ENCODE measurements at regions not wholly inside any gene's neighbourhood (a gene's known extent, or its start where the extent isn't known, plus 50 kb on each side); places are given as distances from the start of the nearest gene placed in this dataset.

DNA sequence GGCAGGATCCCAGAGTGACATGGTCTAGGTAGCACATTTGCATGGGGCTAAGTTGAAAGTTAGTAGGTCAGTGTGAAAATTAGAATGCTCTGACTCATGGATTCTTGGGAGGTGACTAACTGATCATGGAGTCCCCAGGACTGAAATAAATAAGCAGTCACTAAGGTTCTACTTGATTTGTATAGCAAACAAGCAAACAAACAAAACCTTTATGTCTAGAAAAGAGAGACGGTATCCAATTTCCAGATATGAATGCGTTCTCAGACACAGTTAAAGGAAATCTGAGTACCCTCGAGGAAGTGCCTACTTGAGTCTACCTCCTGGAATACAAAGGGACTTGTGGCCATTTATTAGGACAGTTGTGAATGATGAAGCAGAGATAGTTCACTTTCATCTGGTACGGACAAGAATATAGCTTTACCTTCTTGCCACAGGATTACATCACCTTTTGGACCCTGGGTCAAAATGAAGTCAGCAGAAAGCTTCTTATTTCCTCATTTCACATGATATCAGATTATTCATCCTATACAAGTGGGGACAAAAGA, 54.3 kb upstream of the AGPS start:
- TF ChIP-seq, protein P1, sequence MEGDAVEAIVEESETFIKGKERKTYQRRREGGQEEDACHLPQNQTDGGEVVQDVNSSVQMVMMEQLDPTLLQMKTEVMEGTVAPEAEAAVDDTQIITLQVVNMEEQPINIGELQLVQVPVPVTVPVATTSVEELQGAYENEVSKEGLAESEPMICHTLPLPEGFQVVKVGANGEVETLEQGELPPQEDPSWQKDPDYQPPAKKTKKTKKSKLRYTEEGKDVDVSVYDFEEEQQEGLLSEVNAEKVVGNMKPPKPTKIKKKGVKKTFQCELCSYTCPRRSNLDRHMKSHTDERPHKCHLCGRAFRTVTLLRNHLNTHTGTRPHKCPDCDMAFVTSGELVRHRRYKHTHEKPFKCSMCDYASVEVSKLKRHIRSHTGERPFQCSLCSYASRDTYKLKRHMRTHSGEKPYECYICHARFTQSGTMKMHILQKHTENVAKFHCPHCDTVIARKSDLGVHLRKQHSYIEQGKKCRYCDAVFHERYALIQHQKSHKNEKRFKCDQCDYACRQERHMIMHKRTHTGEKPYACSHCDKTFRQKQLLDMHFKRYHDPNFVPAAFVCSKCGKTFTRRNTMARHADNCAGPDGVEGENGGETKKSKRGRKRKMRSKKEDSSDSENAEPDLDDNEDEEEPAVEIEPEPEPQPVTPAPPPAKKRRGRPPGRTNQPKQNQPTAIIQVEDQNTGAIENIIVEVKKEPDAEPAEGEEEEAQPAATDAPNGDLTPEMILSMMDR (IDR thresholded peaks at IDR 0.05; ENCODE audit: control extremely low read depth in 1 of 3, insufficient read depth in 1 of 3, low read depth in 1 of 3, low read length in 3 of 3) = no peak
- TF ChIP-seq, protein P2, sequence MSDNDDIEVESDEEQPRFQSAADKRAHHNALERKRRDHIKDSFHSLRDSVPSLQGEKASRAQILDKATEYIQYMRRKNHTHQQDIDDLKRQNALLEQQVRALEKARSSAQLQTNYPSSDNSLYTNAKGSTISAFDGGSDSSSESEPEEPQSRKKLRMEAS (IDR thresholded peaks at IDR 0.05) = no peak
- no peak for TF ChIP-seq TAF1 (IDR thresholded peaks at IDR 0.05; ENCODE audit: low read depth, low read length)
- TF ChIP-seq TEAD4 (IDR thresholded peaks at IDR 0.05; ENCODE audit: low read depth, low read length) = no peak
- TF ChIP-seq POLR2A (IDR thresholded peaks at IDR 0.05; ENCODE audit: control extremely low read depth in 1 of 2, low read depth in 2 of 2, low read length in 2 of 2) = no peak
- TF ChIP-seq SRF (IDR thresholded peaks at IDR 0.05; ENCODE audit: low read depth, low read length) = no peak
- no peak for TF ChIP-seq JUN (IDR thresholded peaks at IDR 0.05; ENCODE audit: low read depth, low read length)
- no peak for TF ChIP-seq SIN3A (conservative IDR thresholded peaks at IDR 0.05 in 1 of 2, IDR thresholded peaks at IDR 0.05 in 1 of 2; ENCODE audit: low read depth in 1 of 2, low read length in 2 of 2)
- TF ChIP-seq MAFK (IDR thresholded peaks at IDR 0.05; ENCODE audit: low read depth, low read length) = no peak
- TF ChIP-seq GABPA (IDR thresholded peaks at IDR 0.05; ENCODE audit: borderline replicate concordance, insufficient read depth, low read length) = no peak
- TF ChIP-seq TAF7 (optimal IDR thresholded peaks at IDR 0.05; ENCODE audit: borderline replicate concordance, low read depth, low read length) = no peak
- TF ChIP-seq KDM5A (IDR thresholded peaks at IDR 0.05; ENCODE audit: low read length) = no peak
